ENCODE measurements at regions not wholly inside any gene's neighbourhood (a gene's known extent, or its start where the extent isn't known, plus 50 kb on each side); places are given as distances from the start of the nearest gene placed in this dataset.
"Not testable (repeated sequence)": the region's sequence is repeated elsewhere in the genome, so short reads cannot be mapped to it uniquely, and the experiment has no call there.

DNA sequence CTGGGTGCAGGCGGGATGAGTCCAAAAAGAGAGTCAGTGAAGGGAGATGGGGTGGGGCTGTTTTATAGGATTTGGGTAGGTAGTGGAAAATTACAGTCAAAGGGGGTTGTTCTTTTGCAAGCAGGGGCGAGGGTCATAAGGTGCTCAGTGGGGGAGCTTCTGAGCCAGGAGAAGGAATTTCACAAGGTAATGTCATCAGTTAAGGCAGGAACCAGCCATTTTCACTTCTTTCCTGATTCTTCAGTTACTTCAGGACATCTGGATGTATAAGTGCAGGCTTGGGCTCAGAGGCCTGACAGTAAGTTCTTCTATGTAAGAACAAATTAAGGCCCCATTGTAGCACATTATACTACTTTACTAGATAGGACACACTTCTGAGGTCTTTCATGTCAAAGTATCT, 231.2 kb upstream of the NRXN1 start:
- TF ChIP-seq, protein P1, sequence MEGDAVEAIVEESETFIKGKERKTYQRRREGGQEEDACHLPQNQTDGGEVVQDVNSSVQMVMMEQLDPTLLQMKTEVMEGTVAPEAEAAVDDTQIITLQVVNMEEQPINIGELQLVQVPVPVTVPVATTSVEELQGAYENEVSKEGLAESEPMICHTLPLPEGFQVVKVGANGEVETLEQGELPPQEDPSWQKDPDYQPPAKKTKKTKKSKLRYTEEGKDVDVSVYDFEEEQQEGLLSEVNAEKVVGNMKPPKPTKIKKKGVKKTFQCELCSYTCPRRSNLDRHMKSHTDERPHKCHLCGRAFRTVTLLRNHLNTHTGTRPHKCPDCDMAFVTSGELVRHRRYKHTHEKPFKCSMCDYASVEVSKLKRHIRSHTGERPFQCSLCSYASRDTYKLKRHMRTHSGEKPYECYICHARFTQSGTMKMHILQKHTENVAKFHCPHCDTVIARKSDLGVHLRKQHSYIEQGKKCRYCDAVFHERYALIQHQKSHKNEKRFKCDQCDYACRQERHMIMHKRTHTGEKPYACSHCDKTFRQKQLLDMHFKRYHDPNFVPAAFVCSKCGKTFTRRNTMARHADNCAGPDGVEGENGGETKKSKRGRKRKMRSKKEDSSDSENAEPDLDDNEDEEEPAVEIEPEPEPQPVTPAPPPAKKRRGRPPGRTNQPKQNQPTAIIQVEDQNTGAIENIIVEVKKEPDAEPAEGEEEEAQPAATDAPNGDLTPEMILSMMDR (conservative IDR thresholded peaks at IDR 0.05; ENCODE audit: low read depth in 2 of 2), result not testable (repeated sequence)
- not testable (repeated sequence) for TF ChIP-seq JUNB (IDR thresholded peaks at IDR 0.05; ENCODE audit: unreplicated experiment)
- TF ChIP-seq, protein P2, sequence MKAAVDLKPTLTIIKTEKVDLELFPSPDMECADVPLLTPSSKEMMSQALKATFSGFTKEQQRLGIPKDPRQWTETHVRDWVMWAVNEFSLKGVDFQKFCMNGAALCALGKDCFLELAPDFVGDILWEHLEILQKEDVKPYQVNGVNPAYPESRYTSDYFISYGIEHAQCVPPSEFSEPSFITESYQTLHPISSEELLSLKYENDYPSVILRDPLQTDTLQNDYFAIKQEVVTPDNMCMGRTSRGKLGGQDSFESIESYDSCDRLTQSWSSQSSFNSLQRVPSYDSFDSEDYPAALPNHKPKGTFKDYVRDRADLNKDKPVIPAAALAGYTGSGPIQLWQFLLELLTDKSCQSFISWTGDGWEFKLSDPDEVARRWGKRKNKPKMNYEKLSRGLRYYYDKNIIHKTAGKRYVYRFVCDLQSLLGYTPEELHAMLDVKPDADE (IDR thresholded peaks at IDR 0.05), result not testable (repeated sequence)

Data from GM23338 (cell line).